H9 (cell line): ENCODE measurements at regions not wholly inside any gene's neighbourhood (a gene's known extent, or its start where the extent isn't known, plus 50 kb on each side); places are given as distances from the start of the nearest gene placed in this dataset.

Source experiments
- DNase-seq: peaks from one replicate; pipeline ENCODE4 v3.0.0-alpha.2; 2017
- H2AFZ ChIP-seq: one replicate; pipeline ENCODE4 v1.6.1; 2013; ENCODE audit warnings: mild to moderate bottlenecking, low read length, control low read depth, moderate library complexity
- H2AK5ac ChIP-seq: 2 replicates; pipeline ENCODE4 v1.6.1; 2013; ENCODE audit warnings: low read length, control low read depth, mixed read lengths; ENCODE audit not compliant: insufficient read length
- H2BK120ac ChIP-seq: one replicate; pipeline ENCODE4 v1.6.1; 2013; ENCODE audit warnings: low read depth, mild to moderate bottlenecking, low read length, control low read depth, inconsistent platforms; ENCODE audit not compliant: poor library complexity, severe bottlenecking
- H2BK12ac ChIP-seq: 2 replicates; pipeline ENCODE4 v1.6.1; 2013; ENCODE audit warnings: low read length, control low read depth, mixed read lengths, low read depth; ENCODE audit not compliant: insufficient read length
- H2BK15ac ChIP-seq: 2 replicates; pipeline ENCODE4 v1.6.1; 2013; ENCODE audit warnings: low read depth, low read length, control low read depth
- H2BK20ac ChIP-seq: one replicate; pipeline ENCODE4 v1.6.1; 2013; ENCODE audit warnings: low read depth, mild to moderate bottlenecking, low read length, control low read depth, inconsistent platforms; ENCODE audit not compliant: poor library complexity, severe bottlenecking
- H2BK5ac ChIP-seq: 2 replicates; pipeline ENCODE4 v1.6.1; 2013; ENCODE audit warnings: low read length, control low read depth, mixed read lengths; ENCODE audit not compliant: insufficient read length
- H3K14ac ChIP-seq: 2 replicates; pipeline ENCODE4 v1.6.1; 2013; ENCODE audit warnings: low read length, control low read depth; ENCODE audit not compliant: insufficient read depth
- H3K18ac ChIP-seq: 2 replicates; pipeline ENCODE4 v1.6.1; 2013; ENCODE audit warnings: low read depth, mild to moderate bottlenecking, mixed read lengths, low read length, control low read depth; ENCODE audit not compliant: insufficient read length
- H3K23ac ChIP-seq: 2 replicates; pipeline ENCODE4 v1.6.1; 2013; ENCODE audit warnings: low read length, control low read depth, mixed read lengths, low read depth; ENCODE audit not compliant: insufficient read length
- H3K23me2 ChIP-seq: 2 replicates; pipeline ENCODE4 v1.6.1; 2013; ENCODE audit warnings: low read depth, mild to moderate bottlenecking, mixed read lengths, low read length, control low read depth; ENCODE audit not compliant: insufficient read length, poor library complexity, severe bottlenecking
- H3K27ac ChIP-seq: 2 replicates; pipeline ENCODE4 v1.5.1; 2013; ENCODE audit warnings: low read length, control low read depth, mixed read lengths, low read depth; ENCODE audit not compliant: insufficient read length
- H3K27me3 ChIP-seq: 2 replicates; pipeline ENCODE4 v1.6.1; 2013; ENCODE audit warnings: low read length, control low read depth, inconsistent platforms; ENCODE audit not compliant: insufficient read depth
- H3K4ac ChIP-seq: 2 replicates; pipeline ENCODE4 v1.6.1; 2013; ENCODE audit warnings: low read depth, mild to moderate bottlenecking, control low read depth, inconsistent platforms, low read length, moderate library complexity
- H3K4me1 ChIP-seq: 2 replicates; pipeline ENCODE4 v1.6.1; 2013; ENCODE audit warnings: low read length, control low read depth, inconsistent platforms; ENCODE audit not compliant: insufficient read depth
- H3K4me2 ChIP-seq: 2 replicates; pipeline ENCODE4 v1.6.1; 2013; ENCODE audit warnings: low read length, control low read depth, mixed read lengths; ENCODE audit not compliant: insufficient read length, insufficient read depth
- H3K56ac ChIP-seq: 2 replicates; pipeline ENCODE4 v1.6.1; 2013; ENCODE audit warnings: low read depth, mild to moderate bottlenecking, mixed read lengths, low read length, control low read depth; ENCODE audit not compliant: insufficient read length
- H3K79me1 ChIP-seq: 2 replicates; pipeline ENCODE4 v1.6.1; 2013; ENCODE audit warnings: low read depth, mild to moderate bottlenecking, moderate library complexity, low read length, control low read depth, inconsistent platforms; ENCODE audit not compliant: insufficient read depth, poor library complexity, severe bottlenecking
- H3K79me2 ChIP-seq: 2 replicates; pipeline ENCODE4 v1.6.1; 2013; ENCODE audit warnings: low read length, control low read depth, inconsistent platforms; ENCODE audit not compliant: insufficient read depth
- H3K9ac ChIP-seq: 2 replicates; pipeline ENCODE4 v1.6.1; 2013; ENCODE audit warnings: low read length, control low read depth, mixed read lengths; ENCODE audit not compliant: insufficient read length; ENCODE audit errors: extremely low read depth
- H3K9me3 ChIP-seq: one replicate; pipeline ENCODE4 v1.6.1; 2013; ENCODE audit warnings: low read depth, low read length, inconsistent platforms; ENCODE audit not compliant: control insufficient read depth
- H3T11ph ChIP-seq: one replicate; pipeline ENCODE4 v1.6.1; 2013; ENCODE audit warnings: mild to moderate bottlenecking, low read length, control low read depth, inconsistent platforms
- H4K20me1 ChIP-seq: one replicate; pipeline ENCODE4 v1.6.1; 2013; ENCODE audit not compliant: control insufficient read depth, insufficient read length, insufficient read depth
- H4K5ac ChIP-seq: 2 replicates; pipeline ENCODE4 v1.6.1; 2013; ENCODE audit warnings: low read depth, mild to moderate bottlenecking, mixed read lengths, low read length, control low read depth; ENCODE audit not compliant: insufficient read length
- H4K8ac ChIP-seq: replicated peaks from 2 replicates; pipeline ENCODE4 v1.6.1; 2013; ENCODE audit warnings: low read length, control low read depth, mixed read lengths, low read depth; ENCODE audit not compliant: insufficient read length
- H4K91ac ChIP-seq: 2 replicates; pipeline ENCODE4 v1.6.1; 2013; ENCODE audit warnings: low read depth, mild to moderate bottlenecking, moderate library complexity, mixed read lengths, low read length, control low read depth; ENCODE audit not compliant: insufficient read length
- H3K27ac Mint-ChIP-seq, 3 experiments: 2 replicates in 2 of 3; 3 replicates in 1 of 3; pipeline ENCODE4 v1.8.0; 2020 to 2021; ENCODE audit warnings: mixed read lengths in 3 of 3, mild to moderate bottlenecking in 1 of 3, moderate library complexity in 1 of 3
- H3K27me3 Mint-ChIP-seq: 2 replicates; pipeline ENCODE4 v1.8.0; 2021; ENCODE audit warnings: low read depth, mild to moderate bottlenecking, moderate library complexity, mixed read lengths
- H3K36me3 Mint-ChIP-seq, 3 experiments: 2 replicates in 2 of 3; 3 replicates in 1 of 3; pipeline ENCODE4 v1.8.0; 2020 to 2021; ENCODE audit warnings: low read depth in 3 of 3, mixed read lengths in 3 of 3; ENCODE audit not compliant: insufficient read depth in 1 of 3
- H3K4me1 Mint-ChIP-seq, 2 experiments: 2 replicates each; pipeline ENCODE4 v1.8.0; 2020; ENCODE audit warnings: mixed read lengths in 2 of 2
- H3K4me3 Mint-ChIP-seq, 2 experiments: 2 replicates in 1 of 2; 3 replicates in 1 of 2; pipeline ENCODE4 v1.8.0; 2020 to 2021; ENCODE audit warnings: mild to moderate bottlenecking in 2 of 2, mixed read lengths in 2 of 2, moderate library complexity in 1 of 2
- H3K9me3 Mint-ChIP-seq, 2 experiments: 2 replicates in 1 of 2; 3 replicates in 1 of 2; pipeline ENCODE4 v1.8.0; 2020; ENCODE audit warnings: mild to moderate bottlenecking in 2 of 2, mixed read lengths in 2 of 2, moderate library complexity in 1 of 2
- CTCF ChIP-seq: fragments of 200-600 bp; sonication (generic); conservative IDR thresholded peaks from 3 replicates; pipeline ENCODE4 v1.8.0; 2021; ENCODE audit warnings: antibody characterized with exemption, mild to moderate bottlenecking
- WGBS: extraction: QIAGEN DNeasy Blood & Tissue Kit; methylation state at CpG from one replicate; pipeline ENCODE4 v1.1.7; 2013; ENCODE audit warnings: missing lambda C conversion rate, low lambda C conversion rate, mixed read lengths; ENCODE audit not compliant: insufficient read length; ENCODE audit errors: extremely low coverage; 5-methylcytosine and 5-hydroxymethylcytosine counted together

- H3K79me1 ChIP-seq: no peaks in the 10 kb centered on the region
- no peak overlapping the region for H3K14ac ChIP-seq
- no peak for TF ChIP-seq CTCF
- Mint-ChIP-seq H3K4me3 (no peak overlapping the region), H3K9me3 (peaks cover 3 to 4% of the 10 kb centered on the region in 2 experiments; a peak in 3 of 5 replicates), H3K27ac (peak overlapping the region in 1 of 3 experiments; percentile 37; a peak in 1 of 7 replicates), H3K27me3 (no peaks in the 10 kb centered on the region; the same call in 1 of the 2 replicates), H3K4me1 (no peaks in the 10 kb centered on the region), H3K36me3 (peaks cover 0 to 6% (median 3%) of the 10 kb centered on the region in 3 experiments; a peak in 4 of 7 replicates)
- H2BK20ac ChIP-seq: no peak overlapping the region
- no peak overlapping the region for H2AFZ ChIP-seq
- H3K23ac ChIP-seq: no peak overlapping the region
- H4K8ac ChIP-seq: no peak overlapping the region
- H4K20me1 ChIP-seq: no peaks in the 10 kb centered on the region
- no peak overlapping the region for H2BK5ac ChIP-seq
- H3K4me1 ChIP-seq: no peaks in the 10 kb centered on the region
- no peaks in the 10 kb centered on the region for H3K27me3 ChIP-seq
- H3T11ph ChIP-seq: no peak overlapping the region
- H3K23me2 ChIP-seq: no peaks in the 10 kb centered on the region
- no peak overlapping the region for H3K27ac ChIP-seq
- H2BK12ac ChIP-seq: no peak overlapping the region
- no peak overlapping the region for H2BK15ac ChIP-seq
- no peak overlapping the region for H2AK5ac ChIP-seq
- no peak overlapping the region for H4K5ac ChIP-seq
- no peaks in the 10 kb centered on the region for H3K79me2 ChIP-seq
- WGBS: no CpG with 5 or more reads among the region's 1 CpG
- H3K18ac ChIP-seq: no peak overlapping the region
- no peak overlapping the region for H4K91ac ChIP-seq
- H3K4ac ChIP-seq: no peak overlapping the region
- no peak overlapping the region for H3K56ac ChIP-seq
- no peak overlapping the region for H3K4me2 ChIP-seq
- no peak for DNase-seq
- H2BK120ac ChIP-seq: no peak overlapping the region
- H3K9ac ChIP-seq: no peak overlapping the region
- no peaks in the 10 kb centered on the region for H3K9me3 ChIP-seq
Observed at GRCh38 chr6:21468461-21468860, 125.1 kb upstream of the SOX4 start.
